ENCODE measurements at regions not wholly inside any gene's neighbourhood (a gene's known extent, or its start where the extent isn't known, plus 50 kb on each side); places are given as distances from the start of the nearest gene placed in this dataset.

- DNase-seq (ENCODE audit: low read depth): no peak
- H3K4me3 ChIP-seq (ENCODE audit: low read depth, low read length): no peak overlapping the region
- TF ChIP-seq CTCF (conservative IDR thresholded peaks at IDR 0.05; ENCODE audit: low read depth, low read length): no peak
These were observed 723.3 kb upstream of the ARRDC4 start for GRCh38 chr15:97237160-97237559.

- TF ChIP-seq CTCF (conservative IDR thresholded peaks at IDR 0.05; ENCODE audit: low read depth, low read length): no peak
- DNase-seq (ENCODE audit: low read depth): no peak
- no peak overlapping the region for H3K4me3 ChIP-seq (ENCODE audit: low read depth, low read length)
These were observed 712.1 kb upstream of the ARRDC4 start for GRCh38 chr15:97248376-97248775.

- no peak for TF ChIP-seq CTCF (conservative IDR thresholded peaks at IDR 0.05; ENCODE audit: low read depth, low read length)
- DNase-seq (ENCODE audit: low read depth): no peak
- H3K4me3 ChIP-seq (ENCODE audit: low read depth, low read length): no peak overlapping the region
These were observed 700.6 kb upstream of the ARRDC4 start for GRCh38 chr15:97259943-97260342.

DNA sequence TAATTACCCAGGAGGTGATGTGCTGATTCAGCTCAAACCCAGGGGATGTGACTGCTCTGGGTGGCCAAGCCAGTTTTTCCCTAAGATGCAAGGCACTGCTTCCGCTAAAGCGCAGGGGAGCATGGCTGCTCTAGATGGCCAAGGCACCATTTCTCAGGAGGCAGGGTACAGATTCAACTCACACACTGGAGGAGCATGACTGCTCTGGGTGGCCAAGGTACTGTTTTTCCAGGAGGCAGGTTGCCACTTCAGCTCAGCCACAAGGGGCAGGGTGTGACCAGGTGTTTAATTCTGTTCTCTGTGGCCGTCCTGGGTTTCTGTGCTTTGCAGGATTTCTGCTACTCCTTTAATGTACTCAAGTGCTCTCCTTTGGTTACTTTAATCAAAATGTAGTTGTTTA is 659.3 kb upstream of the ARRDC4 start:
- no peak for TF ChIP-seq CTCF (conservative IDR thresholded peaks at IDR 0.05; ENCODE audit: low read depth, low read length)
- H3K4me3 ChIP-seq (ENCODE audit: low read depth, low read length): no peak overlapping the region
- no peak for DNase-seq (ENCODE audit: low read depth)

DNA sequence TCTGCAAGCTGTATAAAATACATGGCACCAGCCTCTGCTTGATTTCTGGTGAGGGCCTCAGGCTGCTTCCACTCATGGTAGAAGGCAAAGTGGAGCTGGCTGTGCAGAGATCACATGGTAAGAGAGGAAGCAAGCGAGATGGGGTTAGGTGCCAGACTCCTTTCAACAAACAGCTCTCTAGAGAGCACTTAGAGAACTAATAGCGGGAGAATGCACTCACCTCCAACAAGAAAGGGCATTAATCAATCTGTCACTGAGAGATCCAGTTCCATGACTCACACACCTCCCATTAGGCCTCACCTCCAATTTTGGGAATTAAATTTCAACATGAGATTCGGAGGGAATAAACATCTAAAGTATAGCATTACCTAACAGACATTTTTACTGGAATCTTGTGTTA is 644.1 kb upstream of the ARRDC4 start:
- no peak for TF ChIP-seq CTCF (conservative IDR thresholded peaks at IDR 0.05; ENCODE audit: low read depth, low read length)
- H3K4me3 ChIP-seq (ENCODE audit: low read depth, low read length): no peak overlapping the region
- DNase-seq (ENCODE audit: low read depth): no peak

- DNase-seq (ENCODE audit: low read depth): no peak
- no peak for TF ChIP-seq CTCF (conservative IDR thresholded peaks at IDR 0.05; ENCODE audit: low read depth, low read length)
- no peak overlapping the region for H3K4me3 ChIP-seq (ENCODE audit: low read depth, low read length)
These were observed 643.3 kb upstream of the ARRDC4 start for GRCh38 chr15:97317163-97317562.

DNA sequence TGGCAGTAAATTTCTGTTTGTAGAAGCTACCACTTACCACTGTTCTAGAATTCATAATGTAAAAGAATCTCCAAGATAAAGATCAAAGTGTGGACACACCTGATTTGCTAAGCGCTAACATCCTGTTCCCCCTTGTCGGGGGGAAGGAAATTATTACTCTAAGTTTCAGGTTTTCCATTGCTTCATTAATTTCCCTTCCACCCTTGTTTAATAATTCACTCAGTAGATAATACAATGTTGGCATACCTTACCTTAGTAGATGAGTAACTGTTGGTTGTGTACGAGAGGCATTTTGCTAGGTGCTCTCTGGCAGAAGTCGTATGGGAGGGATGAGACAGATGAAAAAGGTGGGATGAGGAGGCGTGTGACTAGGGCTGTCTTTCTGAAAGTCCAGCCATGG is 641.2 kb upstream of the ARRDC4 start:
- no peak for DNase-seq (ENCODE audit: low read depth)
- no peak for TF ChIP-seq CTCF (conservative IDR thresholded peaks at IDR 0.05; ENCODE audit: low read depth, low read length)
- H3K4me3 ChIP-seq (ENCODE audit: low read depth, low read length): no peak overlapping the region
